ENCODE measurements at regions not wholly inside any gene's neighbourhood (a gene's known extent, or its start where the extent isn't known, plus 50 kb on each side); places are given as distances from the start of the nearest gene placed in this dataset.

GRCh38 chr10:113459626-113460280 lies 93.1 kb upstream of the HABP2 start:
- Histone ChIP-seq H3K4me2 (ENCODE audit: low read length) (no peak overlapping the region), H3K4me1 (ENCODE audit: insufficient read depth, low read length, poor library complexity, severe bottlenecking) (no peaks in the 10 kb centered on the region), H3K9me2 (ENCODE audit: insufficient read depth, low read length) (no peaks in the 10 kb centered on the region), H3K4me3 (ENCODE audit: low read depth, low read length, poor library complexity, severe bottlenecking) (no peak overlapping the region), H3K36me3 (ENCODE audit: insufficient read depth, low read length) (no peaks in the 10 kb centered on the region), H3K27ac (ENCODE audit: low read depth, low read length, poor library complexity, severe bottlenecking) (no peak overlapping the region), H3K79me2 (ENCODE audit: insufficient read depth, low read depth, low read length) (no peaks in the 10 kb centered on the region), H4K20me1 (ENCODE audit: insufficient read depth, low read length) (no peaks in the 10 kb centered on the region), H3K9me3 (ENCODE audit: low read length) (no peaks in the 10 kb centered on the region), H2AFZ (ENCODE audit: low read length) (no peak overlapping the region)
- no peak for TF ChIP-seq EZH2phosphoT487 (IDR thresholded peaks at IDR 0.05; ENCODE audit: borderline replicate concordance, low read depth, low read length)
- no peak for TF ChIP-seq CTCF (conservative IDR thresholded peaks at IDR 0.05; ENCODE audit: low read length)
- intact Hi-C loops (cut with micrococcal nuclease; ENCODE audit: unreplicated experiment) = loop anchor here (10.0 kb wide), 1 partner anchor 985 kb away; no protein-coding TSS in a partner anchor
- POLR2A ChIA-PET = no interaction called here
- CTCF ChIA-PET (ENCODE audit: unreplicated experiment) = no interaction called here
- BruUV-seq (replicated peaks) = no TSS peak
- no peak for DNase-seq (ENCODE audit: low spot score)

GRCh38 chr10:113463083-113463482 lies 89.8 kb upstream of the HABP2 start:
- CTCF ChIA-PET (ENCODE audit: unreplicated experiment) = no interaction called here
- no peak for TF ChIP-seq CTCF (conservative IDR thresholded peaks at IDR 0.05; ENCODE audit: low read length)
- no peak for TF ChIP-seq EZH2phosphoT487 (IDR thresholded peaks at IDR 0.05; ENCODE audit: borderline replicate concordance, low read depth, low read length)
- Histone ChIP-seq H3K4me1 (ENCODE audit: insufficient read depth, low read length, poor library complexity, severe bottlenecking) (no peaks in the 10 kb centered on the region), H3K79me2 (ENCODE audit: insufficient read depth, low read depth, low read length) (no peaks in the 10 kb centered on the region), H3K9me3 (ENCODE audit: low read length) (no peaks in the 10 kb centered on the region), H3K36me3 (ENCODE audit: insufficient read depth, low read length) (no peaks in the 10 kb centered on the region), H3K4me2 (ENCODE audit: low read length) (no peak overlapping the region), H3K4me3 (ENCODE audit: low read depth, low read length, poor library complexity, severe bottlenecking) (no peak overlapping the region), H4K20me1 (ENCODE audit: insufficient read depth, low read length) (no peaks in the 10 kb centered on the region), H2AFZ (ENCODE audit: low read length) (no peak overlapping the region), H3K27ac (ENCODE audit: low read depth, low read length, poor library complexity, severe bottlenecking) (no peak overlapping the region), H3K9me2 (ENCODE audit: insufficient read depth, low read length) (no peaks in the 10 kb centered on the region)
- no peak for DNase-seq (ENCODE audit: low spot score)
- intact Hi-C loops (cut with micrococcal nuclease; ENCODE audit: unreplicated experiment) = no loop called here
- no TSS peak for BruUV-seq (replicated peaks)
- POLR2A ChIA-PET = interaction anchor here (0.5 to 0.8 kb wide), 2 partner anchors 10 to 1094 kb away, joined by 3 read pairs; no protein-coding TSS in a partner anchor

- BruUV-seq (replicated peaks) = no TSS peak
- POLR2A ChIA-PET = interaction anchor here (0.5 to 0.8 kb wide), 2 partner anchors 10 to 1094 kb away, joined by 3 read pairs; no protein-coding TSS in a partner anchor
- CTCF ChIA-PET (ENCODE audit: unreplicated experiment) = no interaction called here
- H3K36me3 ChIP-seq (ENCODE audit: insufficient read depth, low read length) = no peaks in the 10 kb centered on the region
- H3K4me1 ChIP-seq (ENCODE audit: insufficient read depth, low read length, poor library complexity, severe bottlenecking) = no peaks in the 10 kb centered on the region
- H4K20me1 ChIP-seq (ENCODE audit: insufficient read depth, low read length) = no peaks in the 10 kb centered on the region
- no peak overlapping the region for H2AFZ ChIP-seq (ENCODE audit: low read length)
- no peaks in the 10 kb centered on the region for H3K9me2 ChIP-seq (ENCODE audit: insufficient read depth, low read length)
- no peak for DNase-seq (ENCODE audit: low spot score)
- intact Hi-C loops (cut with micrococcal nuclease; ENCODE audit: unreplicated experiment) = no loop called here
- H3K4me2 ChIP-seq (ENCODE audit: low read length) = no peak overlapping the region
- TF ChIP-seq CTCF (conservative IDR thresholded peaks at IDR 0.05; ENCODE audit: low read length) (no peak), EZH2phosphoT487 (IDR thresholded peaks at IDR 0.05; ENCODE audit: borderline replicate concordance, low read depth, low read length) (no peak)
- no peak overlapping the region for H3K4me3 ChIP-seq (ENCODE audit: low read depth, low read length, poor library complexity, severe bottlenecking)
- H3K27ac ChIP-seq (ENCODE audit: low read depth, low read length, poor library complexity, severe bottlenecking) = no peak overlapping the region
- no peaks in the 10 kb centered on the region for H3K9me3 ChIP-seq (ENCODE audit: low read length)
- no peaks in the 10 kb centered on the region for H3K79me2 ChIP-seq (ENCODE audit: insufficient read depth, low read depth, low read length)
Measured at GRCh38 chr10:113463777-113464176, 89.1 kb upstream of the HABP2 start.
